Inflammatory macrophage (primary cell): ENCODE measurements at regions not wholly inside any gene's neighbourhood (a gene's known extent, or its start where the extent isn't known, plus 50 kb on each side); places are given as distances from the start of the nearest gene placed in this dataset.
"Not testable (repeated sequence)": the region's sequence is repeated elsewhere in the genome, so short reads cannot be mapped to it uniquely, and the experiment has no call there.

ENCODE experiments used
- DNase-seq, 2 donors: peaks; one replicate each; pipeline ENCODE4 v3.0.0-alpha.2; 2020 to 2022

GRCh38 chr7:32222251-32222900 lies 152.2 kb upstream of the PDE1C start:
- DNase-seq: no peak

GRCh38 chr7:32221736-32222135 lies 151.5 kb upstream of the PDE1C start:
- no peak for DNase-seq

- DNase-seq: no peak
Observed at GRCh38 chr7:32221056-32221455, 150.8 kb upstream of the PDE1C start.

GRCh38 chr7:32219831-32220230 lies 149.6 kb upstream of the PDE1C start:
- not testable (repeated sequence) for DNase-seq

- DNase-seq: no peak
Observed at GRCh38 chr7:32219416-32219815, 149.2 kb upstream of the PDE1C start.

- no peak for DNase-seq
Observed at GRCh38 chr7:32218741-32219288, 148.6 kb upstream of the PDE1C start.

- DNase-seq: no peak
Observed at GRCh38 chr7:32218154-32218467, 147.9 kb upstream of the PDE1C start.

GRCh38 chr7:32217341-32218153 lies 147.3 kb upstream of the PDE1C start:
- DNase-seq: no peak

GRCh38 chr7:32216759-32217158 lies 146.6 kb upstream of the PDE1C start:
- no peak for DNase-seq

- no peak for DNase-seq
Observed at GRCh38 chr7:32215697-32216096, 145.5 kb upstream of the PDE1C start.

- no peak for DNase-seq
Observed at GRCh38 chr7:32214913-32215312, 144.7 kb upstream of the PDE1C start.

GRCh38 chr7:32212321-32212720 lies 142.1 kb upstream of the PDE1C start:
- DNase-seq: no peak

GRCh38 chr7:32206987-32207386 lies 136.8 kb upstream of the PDE1C start:
- no peak for DNase-seq

GRCh38 chr7:32206488-32206887 lies 136.3 kb upstream of the PDE1C start:
- no peak for DNase-seq

- not testable (repeated sequence) for DNase-seq
Observed at GRCh38 chr7:32205298-32205824, 135.2 kb upstream of the PDE1C start.

GRCh38 chr7:32204361-32205018 lies 134.3 kb upstream of the PDE1C start:
- DNase-seq: peak; percentile 10 to 45

- DNase-seq: no peak
Observed at GRCh38 chr7:32200646-32201045, 130.4 kb upstream of the PDE1C start.

- DNase-seq: no peak
Observed at GRCh38 chr7:32194537-32194936, 124.3 kb upstream of the PDE1C start.

- DNase-seq: no peak
Observed at GRCh38 chr7:32191305-32191704, 121.1 kb upstream of the PDE1C start.

GRCh38 chr7:32179567-32179966 lies 109.4 kb upstream of the PDE1C start:
- no peak for DNase-seq

- DNase-seq: no peak
Observed at GRCh38 chr7:32178677-32179366, 108.6 kb upstream of the PDE1C start.

GRCh38 chr7:32177232-32177631 lies 107.0 kb upstream of the PDE1C start:
- no peak for DNase-seq

- no peak for DNase-seq
Observed at GRCh38 chr7:32175099-32175498, 104.9 kb upstream of the PDE1C start.
